ENCODE measurements at regions not wholly inside any gene's neighbourhood (a gene's known extent, or its start where the extent isn't known, plus 50 kb on each side); places are given as distances from the start of the nearest gene placed in this dataset.

DNA sequence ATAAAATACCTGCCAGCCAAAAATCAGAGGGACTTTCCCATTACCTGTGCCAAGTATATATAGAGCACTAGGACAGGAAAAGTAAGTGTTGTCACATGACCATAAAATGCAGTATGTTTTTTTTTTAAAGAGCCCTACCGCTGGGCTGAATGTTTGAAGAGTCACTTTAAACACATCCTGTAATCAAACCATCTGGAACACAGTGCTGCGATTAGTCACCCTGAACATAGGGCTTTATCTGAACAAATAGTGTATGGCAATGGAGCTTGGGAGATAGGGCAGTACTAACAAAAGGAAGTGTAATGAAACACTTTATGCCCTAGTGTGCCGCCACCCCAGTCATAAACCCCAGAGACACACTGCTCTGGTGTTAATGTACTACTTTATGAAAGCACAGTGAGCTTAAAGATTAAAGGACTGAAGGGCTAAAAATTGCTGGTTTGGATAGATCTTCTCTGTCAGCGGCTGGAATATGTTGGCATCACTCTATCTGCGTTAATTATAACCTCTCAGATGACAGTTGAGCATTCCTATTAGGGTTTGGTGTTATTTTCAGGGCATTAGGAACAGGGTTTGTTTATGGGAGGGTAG, 90.4 kb downstream of the ZNF608 start:
- POLR2A ChIA-PET, result interaction anchor here (0.5 to 2.1 kb wide), 18 partner anchors 9 to 1545 kb away, joined by 3 to 10 read pairs (median 4); partner anchors contain the start of gene ZNF608
- TF ChIP-seq CTCF (conservative IDR thresholded peaks at IDR 0.05; ENCODE audit: low read length) (no peak), EZH2phosphoT487 (IDR thresholded peaks at IDR 0.05; ENCODE audit: borderline replicate concordance, low read depth, low read length) (no peak)
- peaks cover 99% of the 10 kb centered on the region for H3K4me1 ChIP-seq (ENCODE audit: insufficient read depth, low read length, poor library complexity, severe bottlenecking)
- no peaks in the 10 kb centered on the region for H3K9me2 ChIP-seq (ENCODE audit: insufficient read depth, low read length)
- H3K79me2 ChIP-seq (ENCODE audit: insufficient read depth, low read depth, low read length), result peaks cover 90% of the 10 kb centered on the region
- H3K4me3 ChIP-seq (ENCODE audit: low read depth, low read length, poor library complexity, severe bottlenecking), result peak overlapping the region; percentile 59
- H3K4me2 ChIP-seq (ENCODE audit: low read length), result peak overlapping the region; percentile 95
- H3K9me3 ChIP-seq (ENCODE audit: low read length), result no peaks in the 10 kb centered on the region
- peak; percentile 75 for DNase-seq (ENCODE audit: low spot score)
- peak overlapping the region; percentile 73 for H3K27ac ChIP-seq (ENCODE audit: low read depth, low read length, poor library complexity, severe bottlenecking)
- no TSS peak for BruUV-seq (replicated peaks)
- intact Hi-C loops (cut with micrococcal nuclease; ENCODE audit: unreplicated experiment), result loop anchor here (1.0 to 10.0 kb wide), 3 partner anchors 49 to 345 kb away; no protein-coding TSS in a partner anchor
- H2AFZ ChIP-seq (ENCODE audit: low read length), result peak overlapping the region; percentile 4; the same call in 1 of the 2 replicates
- peaks cover 8% of the 10 kb centered on the region; the same call in 1 of the 2 replicates for H4K20me1 ChIP-seq (ENCODE audit: insufficient read depth, low read length)
- H3K36me3 ChIP-seq (ENCODE audit: insufficient read depth, low read length), result no peaks in the 10 kb centered on the region
- CTCF ChIA-PET (ENCODE audit: unreplicated experiment), result interaction anchor here (0.8 kb wide), 1 partner anchor 51 kb away, joined by 6 read pairs; no protein-coding TSS in a partner anchor

- Histone ChIP-seq H3K79me2 (ENCODE audit: insufficient read depth, low read depth, low read length) (peaks cover 88% of the 10 kb centered on the region), H3K27ac (ENCODE audit: low read depth, low read length, poor library complexity, severe bottlenecking) (peak overlapping the region; percentile 73), H3K36me3 (ENCODE audit: insufficient read depth, low read length) (no peaks in the 10 kb centered on the region), H3K4me3 (ENCODE audit: low read depth, low read length, poor library complexity, severe bottlenecking) (peak overlapping the region; percentile 59), H3K9me3 (ENCODE audit: low read length) (no peaks in the 10 kb centered on the region), H4K20me1 (ENCODE audit: insufficient read depth, low read length) (peaks cover 12% of the 10 kb centered on the region; the same call in 1 of the 2 replicates), H3K4me2 (ENCODE audit: low read length) (peak overlapping the region; percentile 95), H3K9me2 (ENCODE audit: insufficient read depth, low read length) (no peaks in the 10 kb centered on the region), H3K4me1 (ENCODE audit: insufficient read depth, low read length, poor library complexity, severe bottlenecking) (peaks cover 99% of the 10 kb centered on the region), H2AFZ (ENCODE audit: low read length) (peak overlapping the region; percentile 4; the same call in 1 of the 2 replicates)
- DNase-seq (ENCODE audit: low spot score), result peak; percentile 43
- intact Hi-C loops (cut with micrococcal nuclease; ENCODE audit: unreplicated experiment), result loop anchor here (1.0 to 10.0 kb wide), 2 partner anchors 50 to 249 kb away; no protein-coding TSS in a partner anchor
- ChIA-PET POLR2A (interaction anchor here (0.6 to 2.1 kb wide), 13 partner anchors 8 to 679 kb away, joined by 3 to 10 read pairs (median 4); partner anchors contain the start of gene ZNF608), CTCF (ENCODE audit: unreplicated experiment) (no interaction called here)
- TF ChIP-seq CTCF (conservative IDR thresholded peaks at IDR 0.05; ENCODE audit: low read length) (no peak), EZH2phosphoT487 (IDR thresholded peaks at IDR 0.05; ENCODE audit: borderline replicate concordance, low read depth, low read length) (no peak)
- TSS peak; percentile 37 for BruUV-seq (replicated peaks)
Observed at GRCh38 chr5:124655251-124655917, 91.1 kb downstream of the ZNF608 start.
